SK-N-SH treated with all-trans-retinoic acid at 6 μM for 48 hours (cell line): ENCODE measurements at regions not wholly inside any gene's neighbourhood (a gene's known extent, or its start where the extent isn't known, plus 50 kb on each side); places are given as distances from the start of the nearest gene placed in this dataset.

Source experiments
- ATAC-seq: fragments of 200-7000 bp; cut with Tn5 transposase; 3 replicates; pipeline ENCODE4 v1.9.1; 2020; ENCODE audit warnings: mild to moderate bottlenecking, moderate library complexity
- ARNTL ChIP-seq: fragments of 450-650 bp; formaldehyde crosslinking; IDR thresholded peaks from 2 replicates; pipeline ENCODE4 v1.5.0; 2020; ENCODE audit warnings: low read depth, mild to moderate bottlenecking, moderate library complexity, borderline replicate concordance
- BACH2 ChIP-seq: fragments of 250-450 bp; sonication (Bioruptor Pico); IDR thresholded peaks from 2 replicates; pipeline ENCODE4 v1.9.0; 2021; ENCODE audit warnings: mild to moderate bottlenecking, borderline replicate concordance
- CSDC2 ChIP-seq: fragments of 250-450 bp; sonication (Bioruptor Pico); IDR thresholded peaks from 2 replicates; pipeline ENCODE4 v1.5.0; 2020; ENCODE audit warnings: mild to moderate bottlenecking, moderate library complexity
- ESRRG ChIP-seq: fragments of 250-450 bp; sonication (Bioruptor Pico); IDR thresholded peaks from 2 replicates; pipeline ENCODE4 v1.6.1; 2021; ENCODE audit warnings: mild to moderate bottlenecking
- GLIS3 ChIP-seq: fragments of 250-450 bp; sonication (Bioruptor Pico); IDR thresholded peaks from 2 replicates; pipeline ENCODE4 v1.5.0; 2020; ENCODE audit warnings: mild to moderate bottlenecking, moderate library complexity
- ISL1 ChIP-seq: fragments of 250-450 bp; sonication (Bioruptor Pico); IDR thresholded peaks from 2 replicates; pipeline ENCODE4 v2.1.2; 2022; ENCODE audit warnings: mild to moderate bottlenecking, moderate library complexity
- OSR1 ChIP-seq: fragments of 250-450 bp; sonication (Bioruptor Pico); IDR thresholded peaks from 2 replicates; pipeline ENCODE4 v1.8.0; 2022; ENCODE audit warnings: moderate library complexity, mild to moderate bottlenecking, inconsistent platforms
- PPARA ChIP-seq: fragments of 250-450 bp; sonication (Bioruptor Pico); IDR thresholded peaks from 2 replicates; pipeline ENCODE4 v1.5.0; 2020; ENCODE audit warnings: mild to moderate bottlenecking, borderline replicate concordance
- RARB ChIP-seq: fragments of 250-450 bp; sonication (Bioruptor Pico); IDR thresholded peaks from 2 replicates; pipeline ENCODE4 v1.8.0; 2021; ENCODE audit warnings: mild to moderate bottlenecking, moderate library complexity
- SNAI2 ChIP-seq: fragments of 250-450 bp; sonication (Bioruptor Pico); IDR thresholded peaks from 2 replicates; pipeline ENCODE4 v1.5.0; 2020; ENCODE audit warnings: mild to moderate bottlenecking, moderate library complexity
- TCF4 ChIP-seq: fragments of 250-450 bp; sonication (Bioruptor Pico); IDR thresholded peaks from 2 replicates; pipeline ENCODE4 v1.8.0; 2021; ENCODE audit warnings: mild to moderate bottlenecking, moderate library complexity, borderline replicate concordance
- TOX ChIP-seq: fragments of 250-450 bp; sonication (Bioruptor Pico); IDR thresholded peaks from 2 replicates; pipeline ENCODE4 v1.8.0; 2021; ENCODE audit warnings: mild to moderate bottlenecking, moderate library complexity, borderline replicate concordance
- ZFP3 ChIP-seq: fragments of 250-450 bp; sonication (Bioruptor Pico); IDR thresholded peaks from 2 replicates; pipeline ENCODE4 v1.5.0; 2020; ENCODE audit warnings: mild to moderate bottlenecking, moderate library complexity
- ZNF565 ChIP-seq: fragments of 450-650 bp; formaldehyde crosslinking; conservative IDR thresholded peaks from 2 replicates; pipeline ENCODE4 v1.5.0; 2020; ENCODE audit warnings: low read depth, mild to moderate bottlenecking, moderate library complexity
- ZNF70 ChIP-seq: fragments of 450-650 bp; formaldehyde crosslinking; IDR thresholded peaks from 2 replicates; pipeline ENCODE4 v1.5.0; 2020; ENCODE audit warnings: mild to moderate bottlenecking, moderate library complexity
- ZNF8 ChIP-seq: fragments of 450-650 bp; formaldehyde crosslinking; IDR thresholded peaks from 2 replicates; pipeline ENCODE4 v1.5.0; 2020; ENCODE audit warnings: mild to moderate bottlenecking, moderate library complexity
- TF ChIP-seq, protein P1 (sequence below): fragments of 250-450 bp; sonication (Bioruptor Pico); IDR thresholded peaks from 2 replicates; pipeline ENCODE4 v1.5.1; 2021; ENCODE audit warnings: mild to moderate bottlenecking, moderate library complexity
- TF ChIP-seq, protein P2 (sequence below): fragments of 250-450 bp; sonication (Bioruptor Pico); IDR thresholded peaks from 2 replicates; pipeline ENCODE4 v1.5.0; 2020; ENCODE audit warnings: mild to moderate bottlenecking, moderate library complexity
- TF ChIP-seq, protein P3 (sequence below): fragments of 250-450 bp; sonication (Bioruptor Pico); IDR thresholded peaks from 2 replicates; pipeline ENCODE4 v1.5.1; 2020; ENCODE audit warnings: low read depth, mild to moderate bottlenecking, moderate library complexity
- TF ChIP-seq, protein P4 (sequence below): fragments of 250-450 bp; sonication (Bioruptor Pico); IDR thresholded peaks from 2 replicates; pipeline ENCODE4 v1.8.0; 2021; ENCODE audit warnings: low read depth, mild to moderate bottlenecking, moderate library complexity, borderline replicate concordance

DNA sequence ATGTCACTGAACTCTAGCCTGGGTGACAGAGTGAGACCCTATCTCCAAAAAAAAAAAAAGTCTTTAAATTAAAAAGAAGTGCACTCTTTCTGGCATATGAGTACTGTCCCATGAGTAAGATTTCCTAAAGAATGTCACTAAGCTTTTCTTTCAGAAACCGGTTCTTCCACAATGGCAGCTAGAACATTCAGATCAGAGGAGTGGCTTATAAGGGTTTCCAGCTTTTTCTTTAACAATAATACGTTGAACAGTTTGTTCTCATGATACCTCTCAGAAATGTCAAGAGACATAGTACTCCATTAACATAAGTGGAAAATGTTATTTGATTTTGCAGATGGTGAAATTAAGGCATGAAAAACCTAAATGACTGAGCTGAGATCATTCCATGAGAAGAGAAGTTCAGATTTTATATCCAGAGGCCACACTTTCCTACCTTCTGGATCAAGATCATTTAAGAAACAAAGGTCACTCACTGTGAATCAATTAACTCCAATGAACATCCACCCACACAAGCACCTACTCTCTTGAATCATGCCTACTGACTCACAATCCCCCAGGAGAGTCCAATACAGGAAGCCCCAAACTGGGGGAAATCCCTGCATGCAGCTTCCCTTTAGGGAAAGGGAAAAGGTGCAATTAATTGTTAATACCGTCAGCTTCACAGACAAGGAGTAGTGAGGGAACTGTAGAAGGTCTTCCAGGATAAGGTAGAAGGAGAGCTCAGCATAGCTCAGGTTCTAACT is 86.9 kb downstream of the SPTSSA start (continued):
- TF ChIP-seq, protein P1, sequence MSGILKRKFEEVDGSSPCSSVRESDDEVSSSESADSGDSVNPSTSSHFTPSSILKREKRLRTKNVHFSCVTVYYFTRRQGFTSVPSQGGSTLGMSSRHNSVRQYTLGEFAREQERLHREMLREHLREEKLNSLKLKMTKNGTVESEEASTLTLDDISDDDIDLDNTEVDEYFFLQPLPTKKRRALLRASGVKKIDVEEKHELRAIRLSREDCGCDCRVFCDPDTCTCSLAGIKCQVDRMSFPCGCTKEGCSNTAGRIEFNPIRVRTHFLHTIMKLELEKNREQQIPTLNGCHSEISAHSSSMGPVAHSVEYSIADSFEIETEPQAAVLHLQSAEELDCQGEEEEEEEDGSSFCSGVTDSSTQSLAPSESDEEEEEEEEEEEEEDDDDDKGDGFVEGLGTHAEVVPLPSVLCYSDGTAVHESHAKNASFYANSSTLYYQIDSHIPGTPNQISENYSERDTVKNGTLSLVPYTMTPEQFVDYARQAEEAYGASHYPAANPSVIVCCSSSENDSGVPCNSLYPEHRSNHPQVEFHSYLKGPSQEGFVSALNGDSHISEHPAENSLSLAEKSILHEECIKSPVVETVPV (CRISPR knock-in tag), result no peak
- no peak for TF ChIP-seq ZNF8 (CRISPR knock-in tag)
- no peak for TF ChIP-seq BACH2
- no peak for TF ChIP-seq RARB (CRISPR knock-in tag)
- TF ChIP-seq, protein P2, sequence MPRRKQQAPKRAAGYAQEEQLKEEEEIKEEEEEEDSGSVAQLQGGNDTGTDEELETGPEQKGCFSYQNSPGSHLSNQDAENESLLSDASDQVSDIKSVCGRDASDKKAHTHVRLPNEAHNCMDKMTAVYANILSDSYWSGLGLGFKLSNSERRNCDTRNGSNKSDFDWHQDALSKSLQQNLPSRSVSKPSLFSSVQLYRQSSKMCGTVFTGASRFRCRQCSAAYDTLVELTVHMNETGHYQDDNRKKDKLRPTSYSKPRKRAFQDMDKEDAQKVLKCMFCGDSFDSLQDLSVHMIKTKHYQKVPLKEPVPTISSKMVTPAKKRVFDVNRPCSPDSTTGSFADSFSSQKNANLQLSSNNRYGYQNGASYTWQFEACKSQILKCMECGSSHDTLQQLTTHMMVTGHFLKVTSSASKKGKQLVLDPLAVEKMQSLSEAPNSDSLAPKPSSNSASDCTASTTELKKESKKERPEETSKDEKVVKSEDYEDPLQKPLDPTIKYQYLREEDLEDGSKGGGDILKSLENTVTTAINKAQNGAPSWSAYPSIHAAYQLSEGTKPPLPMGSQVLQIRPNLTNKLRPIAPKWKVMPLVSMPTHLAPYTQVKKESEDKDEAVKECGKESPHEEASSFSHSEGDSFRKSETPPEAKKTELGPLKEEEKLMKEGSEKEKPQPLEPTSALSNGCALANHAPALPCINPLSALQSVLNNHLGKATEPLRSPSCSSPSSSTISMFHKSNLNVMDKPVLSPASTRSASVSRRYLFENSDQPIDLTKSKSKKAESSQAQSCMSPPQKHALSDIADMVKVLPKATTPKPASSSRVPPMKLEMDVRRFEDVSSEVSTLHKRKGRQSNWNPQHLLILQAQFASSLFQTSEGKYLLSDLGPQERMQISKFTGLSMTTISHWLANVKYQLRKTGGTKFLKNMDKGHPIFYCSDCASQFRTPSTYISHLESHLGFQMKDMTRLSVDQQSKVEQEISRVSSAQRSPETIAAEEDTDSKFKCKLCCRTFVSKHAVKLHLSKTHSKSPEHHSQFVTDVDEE (CRISPR knock-in tag), result no peak
- no peak for TF ChIP-seq ZNF70
- TF ChIP-seq ISL1 (CRISPR knock-in tag), result no peak

DNA sequence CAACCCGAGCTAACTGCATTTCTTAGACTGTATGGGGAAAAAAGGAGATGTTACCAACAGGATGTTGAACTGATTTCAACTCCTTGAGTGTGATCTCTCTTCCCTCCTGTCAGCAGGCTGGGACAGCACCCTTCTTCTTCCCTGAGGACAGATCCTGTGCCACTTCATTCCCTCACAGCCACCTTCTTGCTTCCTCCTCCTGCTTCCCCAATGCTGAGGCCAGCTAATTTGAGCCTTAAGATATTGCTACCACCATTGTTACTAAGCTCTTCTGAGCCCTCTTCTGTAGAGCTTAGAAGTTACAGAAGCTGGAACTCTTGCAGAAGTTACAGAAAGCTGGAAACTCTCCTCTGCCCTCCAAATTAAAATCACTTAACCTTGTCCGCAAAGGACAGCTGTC is 88.8 kb downstream of the SPTSSA start:
- no peak for ATAC-seq
- no peak for TF ChIP-seq ARNTL (CRISPR knock-in tag)
- TF ChIP-seq ZNF70, result no peak
- no peak for TF ChIP-seq TCF4 (CRISPR knock-in tag)

DNA sequence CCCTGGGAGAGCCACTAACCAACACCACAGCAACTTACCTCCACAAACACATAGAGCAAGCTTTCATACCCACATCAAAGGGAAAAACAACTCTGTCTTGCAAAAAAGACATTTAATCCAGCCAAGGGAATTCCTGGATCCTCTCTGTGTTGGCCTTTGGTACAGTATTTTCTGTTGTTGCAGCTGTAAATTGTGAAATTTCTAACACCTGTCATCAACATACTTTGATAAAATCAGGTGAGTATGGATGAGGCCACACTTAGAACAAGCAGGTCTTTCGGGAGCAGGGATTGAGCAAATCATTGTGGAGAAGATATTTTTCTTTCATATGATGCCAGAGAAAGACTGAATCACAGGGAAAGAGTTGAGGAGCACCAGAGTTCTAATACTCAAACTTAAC is 89.3 kb downstream of the SPTSSA start:
- ATAC-seq, result no peak
- TF ChIP-seq, protein P3, sequence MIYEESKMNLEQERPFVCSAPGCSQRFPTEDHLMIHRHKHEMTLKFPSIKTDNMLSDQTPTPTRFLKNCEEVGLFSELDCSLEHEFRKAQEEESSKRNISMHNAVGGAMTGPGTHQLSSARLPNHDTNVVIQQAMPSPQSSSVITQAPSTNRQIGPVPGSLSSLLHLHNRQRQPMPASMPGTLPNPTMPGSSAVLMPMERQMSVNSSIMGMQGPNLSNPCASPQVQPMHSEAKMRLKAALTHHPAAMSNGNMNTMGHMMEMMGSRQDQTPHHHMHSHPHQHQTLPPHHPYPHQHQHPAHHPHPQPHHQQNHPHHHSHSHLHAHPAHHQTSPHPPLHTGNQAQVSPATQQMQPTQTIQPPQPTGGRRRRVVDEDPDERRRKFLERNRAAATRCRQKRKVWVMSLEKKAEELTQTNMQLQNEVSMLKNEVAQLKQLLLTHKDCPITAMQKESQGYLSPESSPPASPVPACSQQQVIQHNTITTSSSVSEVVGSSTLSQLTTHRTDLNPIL (CRISPR knock-in tag), result no peak
- no peak for TF ChIP-seq PPARA (CRISPR knock-in tag)
- TF ChIP-seq, protein P4, sequence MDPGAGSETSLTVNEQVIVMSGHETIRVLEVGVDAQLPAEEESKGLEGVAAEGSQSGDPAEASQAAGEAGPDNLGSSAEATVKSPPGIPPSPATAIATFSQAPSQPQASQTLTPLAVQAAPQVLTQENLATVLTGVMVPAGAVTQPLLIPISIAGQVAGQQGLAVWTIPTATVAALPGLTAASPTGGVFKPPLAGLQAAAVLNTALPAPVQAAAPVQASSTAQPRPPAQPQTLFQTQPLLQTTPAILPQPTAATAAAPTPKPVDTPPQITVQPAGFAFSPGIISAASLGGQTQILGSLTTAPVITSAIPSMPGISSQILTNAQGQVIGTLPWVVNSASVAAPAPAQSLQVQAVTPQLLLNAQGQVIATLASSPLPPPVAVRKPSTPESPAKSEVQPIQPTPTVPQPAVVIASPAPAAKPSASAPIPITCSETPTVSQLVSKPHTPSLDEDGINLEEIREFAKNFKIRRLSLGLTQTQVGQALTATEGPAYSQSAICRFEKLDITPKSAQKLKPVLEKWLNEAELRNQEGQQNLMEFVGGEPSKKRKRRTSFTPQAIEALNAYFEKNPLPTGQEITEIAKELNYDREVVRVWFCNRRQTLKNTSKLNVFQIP (CRISPR knock-in tag), result no peak
- TF ChIP-seq SNAI2, result no peak
- no peak for TF ChIP-seq TOX
- TF ChIP-seq TCF4 (CRISPR knock-in tag), result no peak
- TF ChIP-seq ZNF70, result no peak
- no peak for TF ChIP-seq BACH2
- TF ChIP-seq, protein P2 (CRISPR knock-in tag), result no peak
- TF ChIP-seq ZNF8 (CRISPR knock-in tag), result no peak
- TF ChIP-seq ISL1 (CRISPR knock-in tag), result no peak
- no peak for TF ChIP-seq ZNF565 (CRISPR knock-in tag)
- no peak for TF ChIP-seq GLIS3 (CRISPR knock-in tag)
- TF ChIP-seq CSDC2 (CRISPR knock-in tag), result no peak
- no peak for TF ChIP-seq OSR1 (CRISPR knock-in tag)
- TF ChIP-seq ESRRG, result no peak
- TF ChIP-seq ZFP3 (CRISPR knock-in tag), result no peak
